K562 (cell line): ENCODE measurements at regions not wholly inside any gene's neighbourhood (a gene's known extent, or its start where the extent isn't known, plus 50 kb on each side); places are given as distances from the start of the nearest gene placed in this dataset.

ENCODE experiments used
- CHD7 ChIP-seq: fragments of 200-600 bp; sonication (generic); IDR thresholded peaks from one replicate; pipeline ENCODE4 v1.6.1; 2012; ENCODE audit warnings: mild to moderate bottlenecking, low read depth, low read length, inconsistent platforms
- RFX7 ChIP-seq: fragments of 250-450 bp; sonication (Bioruptor Pico); IDR thresholded peaks from 2 replicates; pipeline ENCODE4 v1.5.1; 2021; ENCODE audit warnings: mild to moderate bottlenecking
- SMC3 ChIP-seq: conservative IDR thresholded peaks from 2 replicates; pipeline ENCODE4 v1.6.1; 2011; ENCODE audit warnings: low read depth, low read length, improper control_type of control experiment; ENCODE audit not compliant: insufficient read depth
- ZNF655 ChIP-seq: fragments of 250-450 bp; sonication (Bioruptor Pico); IDR thresholded peaks from 2 replicates; pipeline ENCODE4 v1.5.0; 2021

GRCh38 chr7:88401009-88401623, 94.4 kb upstream of the STEAP4 start (continued):
- TF ChIP-seq CHD7 (no peak), SMC3 (0 out of 2 replicates have a peak, but pooled peaks have one; percentile 4), RFX7 (no peak), ZNF655 (no peak)
